BE2C (cell line): ENCODE measurements at regions not wholly inside any gene's neighbourhood (a gene's known extent, or its start where the extent isn't known, plus 50 kb on each side); places are given as distances from the start of the nearest gene placed in this dataset.

Source experiments
- DNase-seq: peaks from one replicate; pipeline ENCODE4 v3.0.0-alpha.2; 2020
- H3K27me3 ChIP-seq: fragments of 250-450 bp; sonication (Bioruptor Pico); 2 replicates; pipeline ENCODE4 v1.5.1; 2020; ENCODE audit warnings: mild to moderate bottlenecking
- H3K36me3 ChIP-seq: fragments of 250-450 bp; sonication (Bioruptor Pico); 2 replicates; pipeline ENCODE4 v1.5.1; 2020; ENCODE audit warnings: mild to moderate bottlenecking
- H3K4me1 ChIP-seq: fragments of 250-450 bp; sonication (Bioruptor Pico); 2 replicates; pipeline ENCODE4 v1.5.1; 2020
- H3K4me3 ChIP-seq: 2 replicates; pipeline ENCODE4 v1.5.1; 2011; ENCODE audit warnings: low read depth, low read length
- H3K9me3 ChIP-seq: fragments of 250-450 bp; sonication (Bioruptor Pico); 2 replicates; pipeline ENCODE4 v1.5.1; 2020
- TF ChIP-seq, protein P1 (sequence below): IDR thresholded peaks from 2 replicates; pipeline ENCODE4 v1.5.1; 2012; ENCODE audit warnings: mild to moderate bottlenecking, low read depth, low read length

DNA sequence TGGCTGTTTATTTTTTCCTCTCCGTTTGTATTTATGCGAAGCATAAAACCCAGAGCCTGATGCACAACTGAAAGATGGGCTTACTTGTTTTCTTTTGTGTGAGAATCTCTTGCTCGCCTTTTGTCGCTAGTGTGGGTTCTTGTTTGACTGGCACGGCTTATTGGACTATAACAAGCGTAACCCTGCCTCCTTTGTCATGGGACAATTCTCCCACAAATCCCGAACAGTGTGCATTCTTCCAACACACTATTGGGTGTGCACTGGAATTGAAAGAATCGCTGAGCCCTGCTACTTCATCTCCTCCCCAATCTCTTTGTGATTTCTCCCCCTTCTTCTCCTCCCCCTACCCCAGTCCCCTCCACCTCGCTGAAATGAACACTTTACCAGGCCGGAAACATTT is 110.8 kb downstream of the ZIC5 start:
- peaks cover 9% of the 10 kb centered on the region for H3K27me3 ChIP-seq
- TF ChIP-seq, protein P1, sequence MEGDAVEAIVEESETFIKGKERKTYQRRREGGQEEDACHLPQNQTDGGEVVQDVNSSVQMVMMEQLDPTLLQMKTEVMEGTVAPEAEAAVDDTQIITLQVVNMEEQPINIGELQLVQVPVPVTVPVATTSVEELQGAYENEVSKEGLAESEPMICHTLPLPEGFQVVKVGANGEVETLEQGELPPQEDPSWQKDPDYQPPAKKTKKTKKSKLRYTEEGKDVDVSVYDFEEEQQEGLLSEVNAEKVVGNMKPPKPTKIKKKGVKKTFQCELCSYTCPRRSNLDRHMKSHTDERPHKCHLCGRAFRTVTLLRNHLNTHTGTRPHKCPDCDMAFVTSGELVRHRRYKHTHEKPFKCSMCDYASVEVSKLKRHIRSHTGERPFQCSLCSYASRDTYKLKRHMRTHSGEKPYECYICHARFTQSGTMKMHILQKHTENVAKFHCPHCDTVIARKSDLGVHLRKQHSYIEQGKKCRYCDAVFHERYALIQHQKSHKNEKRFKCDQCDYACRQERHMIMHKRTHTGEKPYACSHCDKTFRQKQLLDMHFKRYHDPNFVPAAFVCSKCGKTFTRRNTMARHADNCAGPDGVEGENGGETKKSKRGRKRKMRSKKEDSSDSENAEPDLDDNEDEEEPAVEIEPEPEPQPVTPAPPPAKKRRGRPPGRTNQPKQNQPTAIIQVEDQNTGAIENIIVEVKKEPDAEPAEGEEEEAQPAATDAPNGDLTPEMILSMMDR = no peak
- H3K4me3 ChIP-seq = no peak overlapping the region
- no peak for DNase-seq
- H3K9me3 ChIP-seq = no peaks in the 10 kb centered on the region
- no peaks in the 10 kb centered on the region for H3K4me1 ChIP-seq
- no peaks in the 10 kb centered on the region for H3K36me3 ChIP-seq

DNA sequence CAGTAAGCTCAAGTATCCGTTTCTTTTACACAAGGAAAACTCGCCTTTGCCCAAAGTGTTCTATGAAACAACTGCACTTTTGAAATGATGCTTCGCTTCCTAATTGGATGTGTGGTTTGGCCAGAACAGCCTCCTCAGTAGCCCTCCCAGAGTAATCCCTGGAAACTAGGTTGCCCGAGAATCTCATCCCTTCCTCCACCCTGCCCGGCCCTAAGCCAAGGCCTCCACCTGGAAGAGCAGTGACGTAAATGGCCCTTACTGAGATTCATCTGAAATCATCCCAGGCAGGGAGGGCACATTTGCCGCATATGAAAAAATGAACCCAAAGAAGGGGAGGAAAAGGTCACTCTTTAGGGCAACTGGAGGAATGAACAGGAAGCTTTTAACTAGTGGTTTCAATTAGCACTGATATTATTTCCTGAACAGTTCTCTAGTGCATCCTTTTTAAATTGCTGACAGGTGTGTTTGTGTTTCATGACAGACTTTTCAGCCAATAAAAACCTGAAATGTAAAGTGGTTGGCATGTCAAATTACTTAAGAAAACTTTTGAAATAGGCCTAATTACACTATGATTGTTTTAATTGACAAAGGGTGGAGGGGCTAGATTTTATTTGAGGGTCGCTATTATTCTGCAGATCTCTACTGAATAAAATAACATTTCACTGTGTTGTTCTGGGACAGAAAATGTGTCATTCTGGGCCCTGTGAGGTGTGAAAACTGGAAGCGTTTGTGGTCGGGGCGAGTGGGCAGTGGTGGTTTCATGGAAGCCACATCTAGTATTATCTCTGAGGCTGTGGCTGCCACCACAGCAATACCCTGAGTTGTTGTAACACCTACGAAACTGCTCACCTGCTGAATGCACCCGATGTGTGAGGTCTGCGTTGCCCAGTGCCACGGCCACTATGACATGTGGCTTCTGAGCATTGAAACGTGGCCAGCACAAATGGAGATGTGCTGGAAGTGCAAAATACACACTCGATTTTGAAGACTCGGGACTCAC is 112.1 kb downstream of the ZIC5 start:
- Histone ChIP-seq H3K27me3 (no peaks in the 10 kb centered on the region; the same call in 1 of the 2 replicates), H3K36me3 (no peaks in the 10 kb centered on the region), H3K4me1 (no peaks in the 10 kb centered on the region), H3K9me3 (no peaks in the 10 kb centered on the region), H3K4me3 (no peak overlapping the region)
- TF ChIP-seq, protein P1 = no peak
- DNase-seq = no peak

DNA sequence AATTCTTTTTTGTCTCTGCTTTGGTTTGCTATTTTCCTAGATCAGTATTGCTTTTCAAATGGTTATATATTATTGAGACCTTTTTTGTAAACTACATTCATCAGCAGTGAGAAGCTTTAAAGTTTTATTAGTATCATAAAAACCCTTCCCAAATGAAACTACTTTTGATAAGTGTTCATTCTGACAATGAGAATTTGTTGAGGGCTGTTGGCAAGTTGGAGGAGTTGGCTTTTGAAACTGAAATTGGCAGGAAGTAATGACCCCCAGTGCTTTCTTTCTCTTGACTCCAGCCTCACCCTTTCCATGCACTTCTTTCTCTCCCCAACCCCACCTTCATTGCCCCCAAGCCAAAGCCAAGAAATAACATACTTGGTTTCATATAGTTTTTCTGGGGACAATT is 113.8 kb downstream of the ZIC5 start:
- no peaks in the 10 kb centered on the region for H3K4me1 ChIP-seq
- DNase-seq = no peak
- H3K9me3 ChIP-seq = no peaks in the 10 kb centered on the region
- H3K27me3 ChIP-seq = no peaks in the 10 kb centered on the region; the same call in 1 of the 2 replicates
- no peak overlapping the region for H3K4me3 ChIP-seq
- no peaks in the 10 kb centered on the region for H3K36me3 ChIP-seq
- TF ChIP-seq, protein P1 = no peak

DNA sequence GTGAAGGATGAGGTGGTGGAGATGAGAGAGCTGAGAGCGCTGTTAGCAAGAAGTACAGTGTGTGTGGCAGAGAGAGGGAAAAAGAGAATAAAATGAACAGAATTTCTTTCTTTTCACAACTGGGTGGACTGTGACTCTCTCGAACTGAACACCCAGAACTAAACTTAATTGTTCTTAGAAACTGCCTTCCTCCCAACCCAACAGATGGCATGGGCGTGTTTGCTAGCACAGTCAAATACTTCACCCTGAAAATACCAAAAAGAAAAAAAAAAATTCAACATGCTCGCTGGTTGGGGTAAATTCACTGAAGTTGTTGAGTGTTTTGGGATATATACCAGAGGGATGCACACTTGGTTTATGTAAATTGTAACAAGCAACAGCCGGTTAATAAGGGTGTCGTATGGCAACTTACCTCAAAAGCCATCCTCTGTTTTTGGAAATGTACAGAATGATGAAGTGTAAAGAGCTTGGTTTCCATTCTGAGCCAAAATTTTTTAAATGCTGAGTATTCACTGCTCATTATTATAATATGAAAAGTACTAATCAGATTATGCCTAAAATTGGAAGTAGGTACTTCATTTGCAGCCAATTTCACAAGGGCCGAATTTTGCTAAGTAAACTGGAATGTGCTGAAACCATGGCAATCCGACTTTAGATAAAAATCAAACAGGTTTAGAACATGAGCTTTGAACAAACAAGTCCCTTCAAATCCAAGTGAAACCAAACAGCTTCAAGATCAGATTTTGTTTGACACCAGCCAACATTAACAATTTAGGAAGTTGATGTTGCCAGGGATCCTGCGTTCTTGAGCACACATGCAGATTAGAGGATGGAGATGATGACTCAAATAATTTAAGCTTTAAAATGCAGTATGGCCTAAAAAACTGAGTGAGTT is 115.8 kb downstream of the ZIC5 start:
- DNase-seq = no peak
- Histone ChIP-seq H3K36me3 (no peaks in the 10 kb centered on the region), H3K27me3 (no peaks in the 10 kb centered on the region; the same call in 1 of the 2 replicates), H3K4me1 (no peaks in the 10 kb centered on the region), H3K9me3 (no peaks in the 10 kb centered on the region), H3K4me3 (no peak overlapping the region)
- TF ChIP-seq, protein P1 = no peak

DNA sequence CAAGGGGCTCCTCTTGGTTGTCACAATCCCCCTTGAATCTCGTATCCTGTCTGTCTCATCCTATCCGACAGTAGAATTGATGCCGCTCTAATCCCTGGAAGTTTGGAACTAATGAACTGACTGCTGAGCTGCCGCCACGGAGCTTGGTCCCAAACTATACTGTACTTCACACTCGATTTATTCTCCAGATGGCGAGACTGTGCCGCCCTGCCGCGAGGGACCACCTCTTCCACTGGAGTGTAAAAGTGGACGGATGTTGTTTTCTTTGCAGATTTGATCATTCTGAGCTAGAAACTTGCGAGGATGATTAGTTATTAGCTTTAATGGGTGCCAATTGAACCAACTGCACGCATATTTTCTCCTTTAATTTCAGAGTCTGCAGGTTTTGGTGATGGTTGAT is 117.2 kb downstream of the ZIC5 start:
- TF ChIP-seq, protein P1 = no peak
- Histone ChIP-seq H3K4me1 (no peaks in the 10 kb centered on the region), H3K9me3 (no peaks in the 10 kb centered on the region), H3K4me3 (no peak overlapping the region), H3K27me3 (no peaks in the 10 kb centered on the region; the same call in 1 of the 2 replicates), H3K36me3 (no peaks in the 10 kb centered on the region)
- no peak for DNase-seq
